GM19238 (cell line): ENCODE measurements at regions not wholly inside any gene's neighbourhood (a gene's known extent, or its start where the extent isn't known, plus 50 kb on each side); places are given as distances from the start of the nearest gene placed in this dataset.
"Not testable (repeated sequence)": the region's sequence is repeated elsewhere in the genome, so short reads cannot be mapped to it uniquely, and the experiment has no call there.

Source experiments
- DNase-seq: peaks from one replicate; pipeline ENCODE4 v3.0.0; 2011; ENCODE audit warnings: low spot score; ENCODE audit not compliant: insufficient read length

DNA sequence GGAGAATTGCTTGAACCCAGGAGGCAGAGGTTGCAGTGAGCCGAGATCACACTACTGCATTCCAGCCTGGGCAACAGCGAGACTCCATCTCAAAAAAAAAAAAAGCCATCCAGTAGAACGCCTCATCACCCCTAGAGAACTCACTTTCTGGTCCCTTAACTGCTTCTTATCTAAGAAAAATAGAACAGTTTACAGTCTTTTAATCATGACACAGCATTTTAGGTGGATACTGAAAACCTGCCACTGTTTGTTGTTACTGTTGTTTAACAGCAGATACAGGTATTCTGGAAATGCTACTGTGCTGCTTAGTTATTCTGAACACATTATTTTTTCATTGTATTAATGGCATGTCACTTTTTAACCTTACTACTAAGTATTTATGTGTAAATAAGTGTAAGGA is 624.3 kb upstream of the GHITM start:
- DNase-seq = no peak

DNA sequence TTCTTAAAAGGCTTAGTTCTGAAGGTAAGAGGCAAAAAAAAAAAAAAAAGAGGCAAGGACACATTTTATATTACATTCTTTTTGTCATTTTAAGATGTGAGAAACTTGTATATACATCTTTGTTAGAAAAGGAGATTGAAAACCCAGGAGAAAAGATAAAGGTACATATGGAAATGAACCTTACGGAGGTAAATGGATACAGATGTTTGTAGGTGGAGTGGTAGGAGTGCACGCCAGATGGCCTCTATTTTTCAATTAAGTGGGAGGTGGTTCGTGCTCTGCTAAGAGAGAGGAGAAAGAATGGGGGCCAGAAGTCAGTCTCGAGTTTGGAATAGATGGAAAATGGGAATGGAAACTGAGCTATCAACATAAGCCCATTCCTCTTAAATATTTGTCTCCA is 622.5 kb upstream of the GHITM start:
- DNase-seq = no peak

DNA sequence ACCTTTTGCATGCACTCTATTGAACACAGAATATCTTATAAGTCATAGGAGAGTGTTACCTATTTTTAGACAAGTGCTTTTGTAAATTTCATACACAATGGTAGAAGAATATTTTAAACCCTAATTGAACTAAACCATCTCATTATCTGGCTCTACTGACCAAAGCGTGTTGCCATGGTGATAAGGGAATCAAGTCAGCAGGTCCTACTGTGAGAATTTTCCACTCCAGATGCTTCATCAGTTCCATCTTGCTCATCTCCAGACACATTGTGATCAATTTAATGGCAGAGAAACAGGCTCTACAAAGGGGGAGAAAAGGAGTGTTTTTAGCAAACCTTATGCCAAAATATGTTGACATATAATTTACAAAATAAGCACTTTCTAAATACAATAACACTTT is 621.9 kb upstream of the GHITM start:
- DNase-seq = no peak

DNA sequence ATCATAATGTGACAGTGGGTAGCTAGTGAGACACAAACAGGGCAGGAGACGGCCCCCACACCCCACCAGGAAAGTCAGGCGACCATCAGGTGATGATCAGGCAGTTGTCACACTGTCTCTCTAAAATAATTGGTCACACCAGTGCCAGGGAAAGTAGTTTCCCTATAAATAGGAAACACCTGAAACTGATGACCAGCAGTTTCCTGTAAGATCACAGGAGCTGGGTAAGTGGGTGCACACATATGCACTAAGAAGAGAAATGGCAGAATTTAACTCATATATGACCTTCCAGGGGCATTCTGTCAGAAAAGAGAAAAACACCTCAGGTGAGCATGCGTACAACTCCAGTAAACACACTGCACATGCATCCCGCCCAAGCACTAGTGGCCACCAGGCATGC is 620.5 kb upstream of the GHITM start:
- no peak for DNase-seq

DNA sequence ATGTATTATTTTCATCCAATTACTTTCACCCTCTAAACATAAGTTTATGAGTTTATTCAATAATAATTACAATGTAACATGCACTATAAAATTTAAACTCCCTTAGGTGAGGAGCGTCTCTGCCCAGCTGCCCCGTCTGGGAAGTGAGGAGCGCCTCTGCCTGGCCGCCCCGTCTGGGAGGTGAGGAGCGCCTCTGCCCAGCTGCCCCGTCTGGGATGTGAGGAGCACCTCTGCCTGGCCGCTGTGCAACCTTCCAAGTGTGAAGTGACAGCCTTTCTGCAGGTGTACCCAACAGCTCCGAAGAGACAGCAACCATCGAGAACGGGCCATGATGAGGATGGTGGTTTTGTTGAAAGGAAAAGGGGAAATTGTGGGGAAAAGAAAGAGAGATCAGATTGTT is 618.9 kb upstream of the GHITM start:
- not testable (repeated sequence) for DNase-seq

DNA sequence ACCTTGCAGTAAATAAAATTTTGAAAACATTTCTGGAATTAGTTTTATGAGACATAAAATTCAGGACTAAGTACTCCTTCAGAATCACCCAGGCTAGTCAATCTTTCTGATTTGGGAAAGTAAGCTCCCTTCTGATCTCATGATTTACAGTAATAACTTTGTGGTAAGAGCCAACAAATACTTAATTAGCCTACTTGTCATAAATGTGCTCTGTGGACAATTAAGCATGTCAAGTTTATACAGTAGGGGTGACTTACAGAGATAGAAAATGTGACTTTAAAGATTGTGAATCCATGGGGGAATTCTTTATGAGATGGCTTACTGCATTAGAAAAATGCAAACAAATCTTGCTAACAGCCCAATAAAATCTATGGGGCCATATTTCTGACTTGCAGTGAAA is 616.9 kb upstream of the GHITM start:
- DNase-seq = no peak

DNA sequence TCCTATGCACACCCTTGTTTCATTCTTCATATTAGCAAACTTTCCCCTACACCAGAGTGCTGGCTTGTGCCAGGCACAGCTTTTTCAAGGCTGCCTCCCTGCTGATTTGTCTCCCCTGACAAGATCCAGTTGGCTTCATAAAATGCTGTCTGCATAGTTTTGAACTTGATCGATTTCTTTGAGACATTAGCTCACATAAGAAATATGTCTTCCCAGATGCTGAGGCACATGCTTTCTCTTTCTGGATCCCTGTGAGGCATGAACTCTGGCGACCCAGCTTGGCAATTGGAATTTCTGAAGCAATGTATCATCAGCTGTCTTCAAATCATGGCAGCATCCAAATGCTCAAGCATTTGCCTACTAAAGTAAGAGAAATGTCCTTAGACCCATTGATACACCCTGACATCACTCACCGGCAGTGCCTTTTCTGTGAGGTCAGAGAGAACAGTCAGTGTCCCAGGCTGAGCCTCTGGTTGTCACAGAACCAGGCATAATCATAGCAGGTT is 616.4 kb upstream of the GHITM start:
- DNase-seq = no peak

DNA sequence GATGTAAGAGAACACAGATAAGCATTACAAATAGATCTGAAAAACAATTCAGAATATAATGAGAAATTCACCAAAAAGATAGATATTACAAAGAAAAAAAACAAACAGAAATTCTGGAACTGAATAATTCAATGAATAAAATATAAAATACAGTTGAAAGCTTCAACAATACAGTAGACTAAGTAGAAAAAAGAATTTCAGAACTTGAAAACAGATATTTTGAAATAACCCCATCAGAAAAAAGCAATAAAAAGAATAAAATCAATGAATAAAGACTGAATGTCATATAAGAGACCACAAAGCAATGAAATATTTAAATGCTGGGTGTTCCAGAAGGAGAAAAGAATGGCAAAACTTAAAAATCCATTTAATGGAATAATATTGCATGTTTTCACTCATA is 611.4 kb upstream of the GHITM start:
- no peak for DNase-seq

DNA sequence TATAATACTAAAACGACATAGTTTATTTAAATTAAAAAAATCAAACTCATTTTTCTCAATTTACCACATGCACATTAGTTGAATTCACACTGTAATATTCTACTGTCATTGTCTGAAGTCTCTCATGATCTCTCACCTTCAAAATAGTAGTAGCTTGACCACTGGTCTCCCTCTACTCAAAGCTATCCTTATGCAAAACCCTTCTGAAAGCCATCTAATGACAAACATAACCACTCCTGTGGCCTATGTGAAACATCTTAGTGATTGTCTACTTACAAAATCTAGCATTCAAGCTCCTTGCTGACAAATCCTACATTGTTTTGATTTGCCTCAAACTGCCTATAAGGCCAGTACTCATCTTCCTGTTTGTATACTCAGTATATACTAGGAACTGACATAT is 606.0 kb upstream of the GHITM start:
- DNase-seq = no peak

DNA sequence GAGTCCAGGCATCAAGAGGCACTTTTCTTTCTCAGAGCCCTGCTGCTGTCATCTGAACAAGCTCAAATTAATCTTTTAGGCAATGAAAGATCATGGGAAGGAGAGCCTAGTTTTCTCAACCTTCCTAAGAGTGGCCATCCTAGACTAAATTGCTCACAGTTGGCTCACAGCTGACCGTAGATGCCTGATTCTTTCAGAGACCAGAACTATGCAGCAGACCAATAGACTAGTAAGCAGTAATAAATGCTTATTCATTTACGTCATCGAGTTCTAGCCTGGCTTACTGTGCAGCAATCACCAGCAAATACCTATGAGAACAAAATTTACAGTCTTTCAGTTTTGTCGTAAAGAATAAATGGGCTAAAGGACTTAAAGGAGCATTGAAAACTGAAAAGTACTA is 602.9 kb upstream of the GHITM start:
- no peak for DNase-seq

DNA sequence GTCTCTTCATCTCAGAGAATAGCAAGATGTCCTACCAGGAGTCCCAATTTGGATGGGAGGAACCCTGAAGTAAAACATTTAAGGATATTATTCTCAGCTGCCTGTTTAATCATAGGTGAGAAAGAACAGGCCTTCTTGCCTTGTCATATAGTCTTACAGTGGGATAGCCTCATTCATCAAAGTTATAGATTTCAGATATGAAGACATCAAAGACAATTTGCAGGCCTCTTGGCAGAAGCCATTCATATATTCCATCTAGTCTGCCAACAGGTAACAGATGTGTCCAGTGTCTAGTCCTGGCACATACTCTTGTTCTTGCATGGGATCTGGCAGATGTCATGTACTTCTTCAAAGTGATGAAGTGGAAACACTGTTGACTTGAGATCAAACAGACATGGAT is 601.3 kb upstream of the GHITM start:
- DNase-seq = no peak

DNA sequence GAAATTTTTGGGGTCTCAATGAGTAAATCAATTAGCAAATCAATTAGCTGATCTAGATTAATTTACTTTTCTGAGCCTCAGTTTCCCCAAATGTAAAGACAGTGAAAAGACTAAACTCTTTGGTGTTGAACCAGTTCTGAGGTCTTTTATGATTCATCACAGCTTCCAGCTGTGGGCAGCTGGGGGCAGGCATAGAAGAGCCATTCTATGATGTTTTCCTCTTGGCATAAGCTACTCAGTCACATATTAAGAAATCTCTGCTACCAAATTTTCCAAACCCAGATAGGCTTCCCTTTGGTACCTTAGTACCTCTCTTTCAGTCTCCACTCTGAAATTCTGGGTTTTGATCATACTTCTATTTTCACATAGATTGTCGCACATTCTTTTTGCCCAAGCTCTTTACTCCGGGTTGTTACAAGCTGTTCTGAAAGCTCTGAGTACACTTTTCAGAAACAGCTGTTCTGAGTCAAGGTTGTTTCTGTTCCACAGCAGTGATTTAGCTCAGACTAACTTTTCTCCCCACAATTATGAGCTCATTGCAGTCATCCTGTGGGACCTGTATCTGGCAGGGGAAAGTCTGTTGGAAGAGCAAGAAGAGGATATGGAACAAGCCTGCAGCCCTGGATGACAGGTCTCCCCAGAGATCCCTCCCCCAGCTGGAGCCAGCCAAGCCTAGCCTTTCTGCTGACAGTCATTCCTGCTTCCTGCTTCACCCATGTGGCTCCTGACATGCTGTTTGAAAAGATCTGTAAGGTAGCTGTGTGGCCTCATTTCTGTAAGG is 599.6 kb upstream of the GHITM start:
- no peak for DNase-seq

DNA sequence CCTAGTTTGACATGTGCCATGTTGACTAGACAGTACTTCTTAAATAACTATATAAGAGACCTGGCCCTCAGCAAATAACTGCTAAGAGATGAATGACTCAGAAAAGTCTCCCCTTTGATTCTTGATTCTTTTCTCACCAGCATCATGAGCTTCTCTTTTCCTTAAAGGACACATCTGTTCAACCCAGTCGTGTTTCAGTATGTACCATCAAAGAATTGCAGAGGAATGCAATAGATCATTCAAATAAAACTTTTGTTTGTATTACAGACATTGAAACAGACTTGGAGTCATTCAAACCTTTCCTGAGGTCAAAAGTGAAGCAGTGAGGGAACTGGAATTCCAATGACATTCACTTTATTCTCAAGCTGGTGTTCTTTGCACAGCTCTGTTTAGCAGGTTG is 598.3 kb upstream of the GHITM start:
- no peak for DNase-seq

DNA sequence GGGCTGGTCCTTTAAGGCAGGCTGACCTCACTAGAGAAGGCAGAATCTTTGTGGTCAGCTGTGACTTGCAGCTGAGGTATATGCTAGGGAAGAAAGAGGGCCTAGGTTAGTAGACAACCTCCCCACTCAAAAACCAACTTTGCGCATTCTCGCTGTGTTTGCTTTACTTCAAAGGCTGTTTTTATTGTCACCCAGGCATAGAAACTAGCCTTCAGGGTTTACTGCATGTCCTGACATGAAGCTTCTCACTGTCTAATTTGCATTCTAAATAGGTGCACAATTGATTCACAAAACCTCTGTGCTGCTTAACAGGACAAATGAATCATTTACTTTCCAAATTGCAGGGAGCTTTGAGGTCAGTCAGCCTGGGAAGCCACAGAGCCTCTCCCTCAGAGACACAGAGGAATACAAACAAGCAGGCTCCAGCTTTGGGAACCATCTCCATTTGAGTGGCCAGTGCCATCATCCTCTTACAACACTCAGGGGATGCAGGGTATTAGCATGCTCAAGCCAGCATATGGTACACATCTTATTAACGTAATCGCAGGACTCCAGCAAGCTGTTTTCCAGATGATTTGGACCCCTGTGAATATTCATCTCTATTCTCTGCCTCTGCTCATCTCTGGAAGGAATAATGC is 596.4 kb upstream of the GHITM start:
- DNase-seq = no peak

DNA sequence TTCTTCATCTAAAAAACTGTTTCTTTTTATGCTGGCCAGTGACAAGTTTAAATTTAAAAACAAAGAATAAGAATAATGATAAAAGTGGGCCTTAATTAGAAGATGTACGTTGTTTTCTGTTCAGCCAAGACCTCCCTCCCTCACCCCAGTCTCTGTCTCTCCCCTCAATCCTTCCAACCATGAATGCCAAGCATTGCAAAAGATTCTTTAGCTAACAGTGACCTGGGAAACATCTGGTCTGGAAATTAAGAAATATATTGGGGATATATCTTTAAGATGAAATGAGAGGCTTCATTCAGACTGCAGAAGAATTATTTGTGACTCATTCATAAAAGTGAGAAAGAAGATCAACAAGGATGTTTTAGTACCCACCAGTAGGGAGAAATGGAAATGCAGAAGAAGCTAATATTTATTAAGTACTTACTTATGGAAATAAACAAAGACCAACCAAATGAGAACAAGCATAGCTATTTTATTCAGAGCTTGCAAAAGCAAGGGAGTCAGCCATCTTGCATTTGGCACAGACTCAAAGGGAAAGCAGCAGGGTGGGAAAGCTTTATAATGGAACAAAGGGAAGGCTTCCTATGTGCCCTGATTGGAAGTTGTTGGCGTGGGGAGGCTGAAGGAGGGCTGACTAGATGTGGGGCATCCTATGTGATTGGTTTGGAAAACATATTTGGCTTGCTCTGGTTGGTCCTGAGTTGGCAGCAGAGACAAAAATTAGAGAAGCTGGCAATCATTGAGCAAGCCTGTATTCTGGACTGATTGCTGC is 595.4 kb upstream of the GHITM start:
- no peak for DNase-seq

DNA sequence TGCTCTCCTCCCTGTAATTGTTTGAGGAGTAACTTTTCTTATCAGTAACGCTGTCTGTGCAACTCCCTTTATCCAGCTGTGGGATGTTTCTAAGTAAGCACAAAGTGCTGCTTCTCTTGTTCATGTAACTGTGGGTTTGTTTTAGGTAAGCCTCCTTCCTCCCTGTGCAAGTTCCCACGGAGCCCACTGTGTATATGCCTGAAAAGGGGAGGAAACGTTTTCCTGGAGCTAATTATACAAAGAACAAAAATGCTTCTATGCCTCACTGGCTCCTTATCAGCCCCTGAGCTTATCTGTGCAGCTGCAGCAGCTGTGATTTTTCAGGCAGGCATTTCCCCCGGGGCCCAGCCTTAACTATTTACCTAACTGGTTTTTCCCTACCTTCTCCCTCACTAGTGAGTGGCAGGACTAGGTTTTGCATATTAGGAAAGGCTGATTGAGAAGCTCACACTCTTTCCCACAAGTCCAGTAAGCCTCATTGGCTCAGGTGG is 593.4 kb upstream of the GHITM start:
- DNase-seq = no peak

DNA sequence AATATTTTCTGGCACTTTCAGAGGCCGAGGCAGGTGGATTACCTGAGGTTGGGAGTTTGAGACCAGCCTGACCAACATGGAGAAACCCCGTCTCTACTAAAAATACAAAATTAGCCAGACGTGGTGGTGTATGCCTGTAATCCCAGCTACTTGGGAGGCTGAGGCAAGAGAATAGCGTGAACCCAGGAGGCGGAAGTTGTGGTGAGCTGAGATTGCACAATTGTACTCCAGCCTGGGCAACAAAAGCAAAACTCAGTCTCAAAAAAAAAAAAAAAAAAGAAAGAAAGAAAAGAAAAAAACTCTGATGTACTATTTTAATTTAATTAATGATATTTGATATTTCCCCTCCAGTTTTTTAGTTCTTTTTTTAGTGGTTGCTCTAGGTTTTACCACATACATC is 588.1 kb upstream of the GHITM start:
- not testable (repeated sequence) for DNase-seq

DNA sequence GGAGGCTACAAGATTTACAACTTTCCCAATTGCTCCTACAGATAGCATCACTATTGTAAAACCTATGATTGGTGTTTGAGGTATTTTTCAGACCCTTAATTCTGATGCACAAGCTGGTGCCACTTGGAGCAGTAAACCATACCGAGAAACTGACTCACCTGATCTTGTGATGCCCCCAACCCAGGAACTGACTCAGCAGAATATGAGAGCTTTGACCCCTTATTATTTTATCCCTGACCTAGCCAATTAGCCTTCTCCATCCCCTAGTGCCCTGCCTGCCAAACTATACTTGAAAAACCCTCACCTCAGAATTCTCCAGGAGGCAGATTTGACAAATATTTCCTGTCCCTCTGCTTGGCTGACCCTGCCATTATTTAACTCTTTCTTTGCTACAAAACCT is 585.9 kb upstream of the GHITM start:
- no peak for DNase-seq

DNA sequence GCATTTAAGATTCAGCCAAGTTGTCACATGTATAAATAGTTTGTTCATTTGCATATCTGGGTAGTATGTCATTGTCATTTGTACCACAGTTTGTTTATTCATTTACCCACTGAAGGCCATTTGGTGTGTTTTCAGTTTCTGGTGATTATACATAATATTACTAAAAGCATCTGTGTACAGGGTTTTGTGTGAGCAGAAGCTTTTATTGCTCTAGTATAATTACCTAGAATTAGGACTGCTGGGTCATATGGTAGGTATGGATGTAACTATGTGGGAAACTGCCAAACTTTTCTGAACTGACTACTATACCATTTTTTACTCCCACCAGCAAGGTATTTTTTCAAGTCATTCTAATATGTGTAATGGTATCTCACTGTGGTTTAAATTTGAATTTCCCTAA is 584.0 kb upstream of the GHITM start:
- no peak for DNase-seq

DNA sequence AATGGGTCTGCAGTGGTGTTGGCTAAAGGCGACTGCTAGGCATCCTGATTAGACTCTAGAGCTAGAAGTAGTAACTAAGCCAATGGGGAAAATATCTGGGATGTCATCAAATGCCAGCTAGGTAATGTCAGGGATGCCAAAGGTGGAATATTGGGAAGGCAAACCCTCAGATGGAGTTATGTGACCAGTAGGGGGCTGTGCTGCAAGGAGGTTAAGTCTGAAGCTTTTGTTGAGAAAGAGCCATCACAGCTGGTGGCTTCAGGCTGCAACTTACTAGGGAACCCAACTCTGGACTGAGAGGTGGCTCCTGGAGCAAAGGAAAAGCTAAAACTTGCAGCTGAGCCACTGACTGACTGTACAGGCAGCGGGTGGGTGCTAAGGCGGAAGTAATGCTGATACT is 576.9 kb upstream of the GHITM start:
- DNase-seq = no peak

DNA sequence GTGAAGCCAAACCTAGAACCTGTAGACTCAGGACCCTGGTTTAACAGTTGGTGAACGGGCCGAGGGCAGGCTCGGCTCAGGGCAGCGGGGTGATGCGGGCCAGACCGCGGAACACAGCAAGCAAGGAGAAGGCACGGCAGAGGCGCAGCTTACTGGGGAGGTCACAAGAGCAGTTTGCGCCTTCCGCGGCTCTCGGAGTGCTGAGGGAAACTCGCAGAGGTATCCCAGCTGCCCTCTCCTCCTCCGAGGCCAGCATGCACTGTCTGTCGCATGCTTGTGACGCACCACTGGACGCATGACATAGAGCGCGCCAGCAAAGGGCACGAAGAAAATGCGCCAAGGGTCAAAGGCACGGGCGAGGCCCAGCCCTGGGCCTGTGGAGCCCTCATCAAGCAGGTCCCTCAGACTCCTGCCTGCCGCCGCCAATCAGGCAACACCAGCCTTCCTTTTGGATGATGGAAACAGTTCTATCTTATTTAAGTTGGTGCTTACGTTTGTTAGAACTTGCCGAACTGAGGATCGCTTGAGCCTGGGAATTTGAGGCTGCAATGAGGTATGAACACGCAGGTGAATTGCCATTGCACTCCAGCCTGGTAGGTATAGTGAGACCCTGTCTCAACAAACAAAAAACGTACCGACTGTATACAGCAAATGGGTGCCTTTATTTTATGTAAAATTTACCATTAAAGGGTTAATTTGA is 574.3 kb upstream of the GHITM start:
- no peak for DNase-seq

DNA sequence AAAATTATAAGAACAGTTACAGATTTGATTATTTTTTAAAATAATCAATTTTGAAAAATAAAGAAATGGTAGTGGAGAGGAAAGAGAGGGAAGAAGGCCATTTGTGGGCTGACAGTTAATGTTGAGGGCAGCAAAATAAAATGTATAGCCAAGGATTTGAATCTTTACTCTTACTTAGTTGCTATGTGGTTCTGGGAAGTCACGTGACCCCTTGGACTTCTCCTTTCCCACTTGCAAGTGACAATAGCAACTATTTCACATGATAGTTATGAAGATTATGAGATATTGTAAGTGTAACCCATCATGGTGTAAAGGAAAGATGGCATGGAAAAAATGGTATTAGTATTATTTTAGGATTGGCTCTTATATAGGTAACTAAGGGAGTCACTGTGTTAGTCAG is 567.3 kb upstream of the GHITM start:
- DNase-seq = no peak
